Osteoblast (primary cell): ENCODE measurements at regions not wholly inside any gene's neighbourhood (a gene's known extent, or its start where the extent isn't known, plus 50 kb on each side); places are given as distances from the start of the nearest gene placed in this dataset.

Experiments used
- DNase-seq: peaks from one replicate; pipeline ENCODE4 v3.0.0; 2011; ENCODE audit warnings: low spot score, mixed read lengths; ENCODE audit not compliant: insufficient read length; ENCODE audit errors: missing footprints
- H2AFZ ChIP-seq: 2 replicates; pipeline ENCODE4 v1.6.0; 2011; ENCODE audit warnings: mild to moderate bottlenecking, low read length
- H3K27ac ChIP-seq: 2 replicates; pipeline ENCODE4 v1.5.1; 2011; ENCODE audit warnings: mild to moderate bottlenecking, low read depth, low read length, moderate library complexity
- H3K27me3 ChIP-seq: 2 replicates; pipeline ENCODE4 v1.6.0; 2012; ENCODE audit warnings: mild to moderate bottlenecking, control low read depth, inconsistent platforms, low read length, moderate library complexity; ENCODE audit not compliant: insufficient read depth
- H3K36me3 ChIP-seq: 2 replicates; pipeline ENCODE4 v1.5.1; 2011; ENCODE audit warnings: mild to moderate bottlenecking, low read length, control low read depth, moderate library complexity; ENCODE audit not compliant: insufficient read depth
- H3K4me1 ChIP-seq: 2 replicates; pipeline ENCODE4 v1.5.1; 2011; ENCODE audit warnings: mild to moderate bottlenecking, low read length, control low read depth, moderate library complexity; ENCODE audit not compliant: insufficient read depth
- H3K4me2 ChIP-seq: 2 replicates; pipeline ENCODE4 v1.6.0; 2011; ENCODE audit warnings: mild to moderate bottlenecking, low read length; ENCODE audit not compliant: insufficient read depth
- H3K4me3 ChIP-seq: fragments of 200-600 bp; sonication (generic); 3 replicates; pipeline ENCODE4 v1.5.1; 2012; ENCODE audit warnings: mild to moderate bottlenecking, low read length, inconsistent platforms; ENCODE audit not compliant: insufficient read depth
- H3K79me2 ChIP-seq: 2 replicates; pipeline ENCODE4 v1.6.0; 2012; ENCODE audit warnings: mild to moderate bottlenecking, low read length, control low read depth, inconsistent platforms; ENCODE audit not compliant: insufficient read depth
- H3K9me3 ChIP-seq: 2 replicates; pipeline ENCODE4 v1.5.1; 2011; ENCODE audit warnings: low read depth, low read length, control low read depth
- H4K20me1 ChIP-seq: 2 replicates; pipeline ENCODE4 v1.6.0; 2012; ENCODE audit warnings: mild to moderate bottlenecking, low read length, control low read depth; ENCODE audit not compliant: insufficient read depth
- CTCF ChIP-seq: IDR thresholded peaks from 2 replicates; pipeline ENCODE4 v1.5.1; 2011; ENCODE audit warnings: mild to moderate bottlenecking, low read depth, low read length, moderate library complexity; ENCODE audit errors: extremely low read depth

GRCh38 chr12:30825341-30825740 lies 70.6 kb upstream of the CAPRIN2 start:
- peaks cover 12% of the 10 kb centered on the region for H3K27me3 ChIP-seq
- H3K4me2 ChIP-seq, result no peak overlapping the region
- H3K79me2 ChIP-seq, result no peaks in the 10 kb centered on the region
- H3K27ac ChIP-seq, result no peak overlapping the region
- no peak overlapping the region for H3K4me3 ChIP-seq
- DNase-seq, result no peak
- H4K20me1 ChIP-seq, result no peaks in the 10 kb centered on the region
- peaks cover 11% of the 10 kb centered on the region for H3K4me1 ChIP-seq
- TF ChIP-seq CTCF, result no peak
- H2AFZ ChIP-seq, result no peak overlapping the region
- no peaks in the 10 kb centered on the region for H3K9me3 ChIP-seq
- no peaks in the 10 kb centered on the region for H3K36me3 ChIP-seq

- H3K9me3 ChIP-seq, result no peaks in the 10 kb centered on the region
- H3K36me3 ChIP-seq, result no peaks in the 10 kb centered on the region
- no peak overlapping the region for H3K27ac ChIP-seq
- peaks cover 11% of the 10 kb centered on the region for H3K27me3 ChIP-seq
- no peaks in the 10 kb centered on the region for H3K79me2 ChIP-seq
- no peak overlapping the region for H2AFZ ChIP-seq
- peak; percentile 76 for DNase-seq
- no peak overlapping the region for H3K4me3 ChIP-seq
- H3K4me1 ChIP-seq, result peaks cover 11% of the 10 kb centered on the region
- no peak for TF ChIP-seq CTCF
- no peaks in the 10 kb centered on the region for H4K20me1 ChIP-seq
- H3K4me2 ChIP-seq, result no peak overlapping the region
These were observed 69.6 kb upstream of the CAPRIN2 start for GRCh38 chr12:30824311-30824710.

GRCh38 chr12:30823764-30824163 lies 69.0 kb upstream of the CAPRIN2 start:
- Histone ChIP-seq H3K4me3 (no peak overlapping the region), H3K27me3 (peaks cover 10% of the 10 kb centered on the region), H4K20me1 (no peaks in the 10 kb centered on the region), H3K27ac (no peak overlapping the region), H3K9me3 (no peaks in the 10 kb centered on the region), H3K4me2 (no peak overlapping the region), H3K36me3 (no peaks in the 10 kb centered on the region), H3K4me1 (peaks cover 11% of the 10 kb centered on the region), H2AFZ (no peak overlapping the region), H3K79me2 (no peaks in the 10 kb centered on the region)
- DNase-seq, result no peak
- no peak for TF ChIP-seq CTCF

GRCh38 chr12:30823156-30823699 lies 68.5 kb upstream of the CAPRIN2 start:
- Histone ChIP-seq H3K79me2 (no peaks in the 10 kb centered on the region), H3K4me2 (peak overlapping the region; percentile 79), H4K20me1 (no peaks in the 10 kb centered on the region), H3K4me3 (peak overlapping the region; percentile 71), H3K36me3 (no peaks in the 10 kb centered on the region), H2AFZ (peak overlapping the region; percentile 92), H3K4me1 (peaks cover 11% of the 10 kb centered on the region), H3K9me3 (no peaks in the 10 kb centered on the region), H3K27me3 (peaks cover 10% of the 10 kb centered on the region), H3K27ac (no peak overlapping the region)
- peak; percentile 10 for TF ChIP-seq CTCF
- no peak for DNase-seq
